Esophagus squamous epithelium (tissue), 4 donors: ENCODE measurements at regions not wholly inside any gene's neighbourhood (a gene's known extent, or its start where the extent isn't known, plus 50 kb on each side); places are given as distances from the start of the nearest gene placed in this dataset.

Experiments used
- POLR2A ChIP-seq, 4 donors: fragments of 450-650 bp; IDR thresholded peaks; one replicate each; pipeline ENCODE4 v1.6.1; 2017; ENCODE audit warnings: antibody characterized with exemption in 4 of 4, mild to moderate bottlenecking in 4 of 4, moderate library complexity in 3 of 4
- TF ChIP-seq, protein P1 (sequence below), 6 experiments: fragments of 450-650 bp in 4 of 6; fragments of 200-600 bp in 2 of 6; sonication (generic) in 2 of 6; IDR thresholded peaks; one replicate each; pipeline ENCODE4 v1.5.1; 2016 to 2019; ENCODE audit warnings: antibody characterized with exemption in 6 of 6, mild to moderate bottlenecking in 4 of 6, moderate library complexity in 4 of 6

DNA sequence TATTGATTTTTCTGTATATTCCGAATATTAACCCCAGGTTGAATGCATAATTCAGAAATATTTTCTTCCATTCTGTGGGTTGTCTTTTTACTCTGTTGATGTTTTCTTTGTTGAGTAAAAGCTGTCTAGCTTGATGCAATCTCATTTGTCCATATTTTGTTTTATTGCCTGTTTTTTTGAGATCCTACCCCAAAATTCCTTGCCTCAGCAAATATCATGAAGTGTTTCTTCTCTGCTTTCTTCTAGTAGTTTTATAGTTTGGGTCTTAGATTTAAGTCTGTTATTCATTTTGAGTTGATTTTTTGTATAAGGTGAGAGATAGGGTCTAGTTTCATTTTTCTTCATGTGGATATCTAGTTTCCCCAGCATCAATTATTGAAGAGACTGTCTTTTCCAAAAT is 467.9 kb upstream of the GCFC2 start:
- TF ChIP-seq, protein P1, sequence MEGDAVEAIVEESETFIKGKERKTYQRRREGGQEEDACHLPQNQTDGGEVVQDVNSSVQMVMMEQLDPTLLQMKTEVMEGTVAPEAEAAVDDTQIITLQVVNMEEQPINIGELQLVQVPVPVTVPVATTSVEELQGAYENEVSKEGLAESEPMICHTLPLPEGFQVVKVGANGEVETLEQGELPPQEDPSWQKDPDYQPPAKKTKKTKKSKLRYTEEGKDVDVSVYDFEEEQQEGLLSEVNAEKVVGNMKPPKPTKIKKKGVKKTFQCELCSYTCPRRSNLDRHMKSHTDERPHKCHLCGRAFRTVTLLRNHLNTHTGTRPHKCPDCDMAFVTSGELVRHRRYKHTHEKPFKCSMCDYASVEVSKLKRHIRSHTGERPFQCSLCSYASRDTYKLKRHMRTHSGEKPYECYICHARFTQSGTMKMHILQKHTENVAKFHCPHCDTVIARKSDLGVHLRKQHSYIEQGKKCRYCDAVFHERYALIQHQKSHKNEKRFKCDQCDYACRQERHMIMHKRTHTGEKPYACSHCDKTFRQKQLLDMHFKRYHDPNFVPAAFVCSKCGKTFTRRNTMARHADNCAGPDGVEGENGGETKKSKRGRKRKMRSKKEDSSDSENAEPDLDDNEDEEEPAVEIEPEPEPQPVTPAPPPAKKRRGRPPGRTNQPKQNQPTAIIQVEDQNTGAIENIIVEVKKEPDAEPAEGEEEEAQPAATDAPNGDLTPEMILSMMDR (IDR thresholded peaks at IDR 0.05): no peak
- no peak for TF ChIP-seq POLR2A (IDR thresholded peaks at IDR 0.05)
